ENCODE measurements at regions not wholly inside any gene's neighbourhood (a gene's known extent, or its start where the extent isn't known, plus 50 kb on each side); places are given as distances from the start of the nearest gene placed in this dataset.

GRCh38 chr9:115398313-115398650 is 280.3 kb upstream of the TNC start:
- TF ChIP-seq POLR2A (IDR thresholded peaks at IDR 0.05) (no peak), POLR2AphosphoS5 (IDR thresholded peaks at IDR 0.05) (no peak), CTCF (IDR thresholded peaks at IDR 0.05) (no peak)
- WGBS, result 73% methylated on average over 3 of the region's 3 CpGs
- Histone ChIP-seq H3K27me3 (replicated peaks; ENCODE audit: insufficient read depth) (no peaks in the 10 kb centered on the region), H3K36me3 (no peaks in the 10 kb centered on the region), H3K4me3 (no peak overlapping the region), H3K9me3 (no peaks in the 10 kb centered on the region), H3K27ac (no peak overlapping the region), H3K4me1 (replicated peaks) (no peaks in the 10 kb centered on the region)
- intact Hi-C loops (cut with DNase I), result no loop called here
- no peak for DNase-seq (ENCODE audit: low spot score)

- H3K9me3 ChIP-seq, result no peaks in the 10 kb centered on the region
- H3K4me3 ChIP-seq, result no peak overlapping the region
- no peaks in the 10 kb centered on the region for H3K4me1 ChIP-seq (replicated peaks)
- H3K27me3 ChIP-seq (replicated peaks; ENCODE audit: insufficient read depth), result no peaks in the 10 kb centered on the region
- 86% methylated on average over 1 of the region's 1 CpG for WGBS
- H3K36me3 ChIP-seq, result no peaks in the 10 kb centered on the region
- peak overlapping the region in 1 of 2 donors; percentile 11 for H3K27ac ChIP-seq
- no peak for DNase-seq (ENCODE audit: low spot score)
- intact Hi-C loops (cut with DNase I), result no loop called here
- TF ChIP-seq POLR2AphosphoS5 (IDR thresholded peaks at IDR 0.05) (no peak), POLR2A (IDR thresholded peaks at IDR 0.05) (no peak), CTCF (IDR thresholded peaks at IDR 0.05) (no peak)
These were observed 281.0 kb upstream of the TNC start for GRCh38 chr9:115398996-115399395.

- TF ChIP-seq POLR2AphosphoS5 (IDR thresholded peaks at IDR 0.05) (no peak), POLR2A (IDR thresholded peaks at IDR 0.05) (no peak), CTCF (IDR thresholded peaks at IDR 0.05) (no peak)
- H3K36me3 ChIP-seq, result no peaks in the 10 kb centered on the region
- DNase-seq (ENCODE audit: low spot score), result no peak
- 75% methylated on average over 3 of the region's 3 CpGs for WGBS
- H3K4me3 ChIP-seq, result no peak overlapping the region
- H3K27ac ChIP-seq, result no peak overlapping the region
- H3K4me1 ChIP-seq (replicated peaks), result no peaks in the 10 kb centered on the region
- intact Hi-C loops (cut with DNase I), result no loop called here
- no peaks in the 10 kb centered on the region for H3K9me3 ChIP-seq
- no peaks in the 10 kb centered on the region for H3K27me3 ChIP-seq (replicated peaks; ENCODE audit: insufficient read depth)
These were observed 282.8 kb upstream of the TNC start for GRCh38 chr9:115400796-115401195.

- Histone ChIP-seq H3K4me3 (no peak overlapping the region), H3K27ac (no peak overlapping the region), H3K9me3 (no peaks in the 10 kb centered on the region), H3K4me1 (replicated peaks) (no peaks in the 10 kb centered on the region), H3K36me3 (no peaks in the 10 kb centered on the region), H3K27me3 (replicated peaks; ENCODE audit: insufficient read depth) (no peaks in the 10 kb centered on the region)
- TF ChIP-seq POLR2A (IDR thresholded peaks at IDR 0.05) (no peak), POLR2AphosphoS5 (IDR thresholded peaks at IDR 0.05) (no peak), CTCF (IDR thresholded peaks at IDR 0.05) (no peak)
- intact Hi-C loops (cut with DNase I), result no loop called here
- no peak for DNase-seq (ENCODE audit: low spot score)
- 43% methylated on average over 3 of the region's 3 CpGs for WGBS
These were observed 283.9 kb upstream of the TNC start for GRCh38 chr9:115401756-115402327.

GRCh38 chr9:115403753-115404152 is 285.8 kb upstream of the TNC start:
- TF ChIP-seq CTCF (IDR thresholded peaks at IDR 0.05), result no peak
- TF ChIP-seq POLR2AphosphoS5 (IDR thresholded peaks at IDR 0.05), result no peak
- TF ChIP-seq POLR2A (IDR thresholded peaks at IDR 0.05), result no peak
- H3K9me3 ChIP-seq, result no peaks in the 10 kb centered on the region
- no peak for DNase-seq (ENCODE audit: low spot score)
- 76% methylated on average over 1 of the region's 1 CpG for WGBS
- intact Hi-C loops (cut with DNase I), result no loop called here
- no peaks in the 10 kb centered on the region for H3K36me3 ChIP-seq
- no peak overlapping the region for H3K27ac ChIP-seq
- no peaks in the 10 kb centered on the region for H3K27me3 ChIP-seq (replicated peaks; ENCODE audit: insufficient read depth)
- H3K4me1 ChIP-seq (replicated peaks), result no peaks in the 10 kb centered on the region
- H3K4me3 ChIP-seq, result no peak overlapping the region

Data from prostate gland (tissue), 2 donors.